SU-DHL-6 (cell line): ENCODE measurements at regions not wholly inside any gene's neighbourhood (a gene's known extent, or its start where the extent isn't known, plus 50 kb on each side); places are given as distances from the start of the nearest gene placed in this dataset.

Experiments used
- H2AFZ ChIP-seq: fragments of 200-600 bp; sonication (generic); 2 replicates; pipeline ENCODE4 v1.6.1; 2014; ENCODE audit warnings: low read depth, mild to moderate bottlenecking, moderate library complexity, mixed read lengths, antibody characterized with exemption, low read length; ENCODE audit not compliant: severe bottlenecking
- H3F3A ChIP-seq: fragments of 200-600 bp; shearing (Covaris generic); 2 replicates; pipeline ENCODE4 v1.6.0; 2016; ENCODE audit warnings: antibody characterized with exemption, mild to moderate bottlenecking; ENCODE audit not compliant: insufficient read depth
- H3K27ac ChIP-seq: fragments of 200-600 bp; sonication (generic); 2 replicates; pipeline ENCODE4 v1.5.1; 2016; ENCODE audit warnings: low read depth, mild to moderate bottlenecking, low read length, moderate library complexity, mixed read lengths
- H3K27me3 ChIP-seq: fragments of 200-600 bp; sonication (generic), shearing (Covaris generic); 2 replicates; pipeline ENCODE4 v1.6.0; 2014; ENCODE audit warnings: mild to moderate bottlenecking, low read length
- H3K36me3 ChIP-seq: fragments of 200-600 bp; sonication (generic); 2 replicates; pipeline ENCODE4 v1.6.1; 2014; ENCODE audit warnings: mild to moderate bottlenecking, low read length, mixed read lengths
- H3K4me2 ChIP-seq: fragments of 300-600, 200-600 bp; shearing (Covaris generic), sonication (generic); 2 replicates; pipeline ENCODE4 v1.6.0; 2014; ENCODE audit warnings: low read length, low read depth, mild to moderate bottlenecking; ENCODE audit not compliant: poor library complexity, severe bottlenecking
- H3K4me3 ChIP-seq: fragments of 200-600 bp; sonication (generic); 2 replicates; pipeline ENCODE4 v1.5.1; 2014; ENCODE audit warnings: antibody characterized with exemption, low read length, mild to moderate bottlenecking, mixed read lengths; ENCODE audit not compliant: insufficient read depth, poor library complexity, severe bottlenecking
- H3K79me2 ChIP-seq: fragments of 200-600 bp; sonication (generic); 2 replicates; pipeline ENCODE4 v1.6.1; 2014; ENCODE audit warnings: mild to moderate bottlenecking, low read length, moderate library complexity; ENCODE audit not compliant: insufficient read depth
- H3K9ac ChIP-seq: fragments of 200-600 bp; sonication (generic); 2 replicates; pipeline ENCODE4 v1.7.0; 2014; ENCODE audit warnings: mild to moderate bottlenecking, low read length
- H3K9me2 ChIP-seq: fragments of 200-600 bp; sonication (generic); replicated peaks from 2 replicates; pipeline ENCODE4 v1.6.1; 2014; ENCODE audit warnings: low read length; ENCODE audit not compliant: insufficient read depth
- H3K9me3 ChIP-seq: fragments of 200-600 bp; sonication (generic); 2 replicates; pipeline ENCODE4 v1.6.1; 2014; ENCODE audit warnings: low read length, mixed read lengths; ENCODE audit not compliant: insufficient read depth
- H4K20me1 ChIP-seq: fragments of 200-600 bp; sonication (generic); 2 replicates; pipeline ENCODE4 v1.6.1; 2014; ENCODE audit warnings: low read depth, mild to moderate bottlenecking, antibody characterized with exemption, low read length, moderate library complexity, mixed read lengths
- CTCF ChIP-seq: fragments of 200-600 bp; sonication (generic); IDR thresholded peaks from one replicate; pipeline ENCODE4 v1.5.1; 2017; ENCODE audit warnings: antibody characterized with exemption, mild to moderate bottlenecking, low read length, moderate library complexity; ENCODE audit not compliant: insufficient read depth, poor library complexity, severe bottlenecking
- EZH2phosphoT487 ChIP-seq: fragments of 200-600 bp; sonication (generic), shearing (Covaris generic); conservative IDR thresholded peaks from 2 replicates; pipeline ENCODE4 v1.6.1; 2018; ENCODE audit warnings: mild to moderate bottlenecking, antibody characterized with exemption, low read length, moderate library complexity, mixed read lengths

GRCh38 chr5:93257616-93258015 lies 323.4 kb downstream of the NR2F1-AS1 start:
- H3K9ac ChIP-seq, result no peak overlapping the region
- H4K20me1 ChIP-seq, result no peaks in the 10 kb centered on the region
- H3K9me2 ChIP-seq, result no peaks in the 10 kb centered on the region
- no peak overlapping the region for H3K4me2 ChIP-seq
- TF ChIP-seq EZH2phosphoT487, result no peak
- no peaks in the 10 kb centered on the region for H3K79me2 ChIP-seq
- no peaks in the 10 kb centered on the region for H3K36me3 ChIP-seq
- H3F3A ChIP-seq, result no peaks in the 10 kb centered on the region
- no peak overlapping the region for H3K4me3 ChIP-seq
- H3K27ac ChIP-seq, result no peak overlapping the region
- no peak overlapping the region for H2AFZ ChIP-seq
- H3K9me3 ChIP-seq, result no peaks in the 10 kb centered on the region
- H3K27me3 ChIP-seq, result no peaks in the 10 kb centered on the region

GRCh38 chr5:93255796-93256195 lies 325.2 kb downstream of the NR2F1-AS1 start:
- no peaks in the 10 kb centered on the region for H3K9me3 ChIP-seq
- no peak overlapping the region for H2AFZ ChIP-seq
- TF ChIP-seq EZH2phosphoT487 (no peak), CTCF (no peak)
- H3F3A ChIP-seq, result no peaks in the 10 kb centered on the region
- H3K27me3 ChIP-seq, result no peaks in the 10 kb centered on the region
- no peak overlapping the region for H3K9ac ChIP-seq
- H3K79me2 ChIP-seq, result no peaks in the 10 kb centered on the region
- no peaks in the 10 kb centered on the region for H4K20me1 ChIP-seq
- no peaks in the 10 kb centered on the region for H3K9me2 ChIP-seq
- H3K27ac ChIP-seq, result no peak overlapping the region
- no peaks in the 10 kb centered on the region for H3K36me3 ChIP-seq
- H3K4me2 ChIP-seq, result no peak overlapping the region
- no peak overlapping the region for H3K4me3 ChIP-seq

- Histone ChIP-seq H3K27me3 (no peaks in the 10 kb centered on the region), H3K4me3 (no peak overlapping the region), H3K9me3 (no peaks in the 10 kb centered on the region), H3K9me2 (no peaks in the 10 kb centered on the region), H4K20me1 (no peaks in the 10 kb centered on the region), H3K9ac (no peak overlapping the region), H3K27ac (no peak overlapping the region), H3F3A (no peaks in the 10 kb centered on the region), H3K4me2 (no peak overlapping the region), H3K36me3 (no peaks in the 10 kb centered on the region), H3K79me2 (no peaks in the 10 kb centered on the region), H2AFZ (no peak overlapping the region)
- no peak for TF ChIP-seq EZH2phosphoT487
- TF ChIP-seq CTCF, result no peak
Measured at GRCh38 chr5:93252165-93252564, 328.9 kb downstream of the NR2F1-AS1 start.

- H3K27ac ChIP-seq, result no peak overlapping the region
- H3K36me3 ChIP-seq, result no peaks in the 10 kb centered on the region
- H3K4me3 ChIP-seq, result no peak overlapping the region
- no peaks in the 10 kb centered on the region for H3K79me2 ChIP-seq
- no peaks in the 10 kb centered on the region for H3K27me3 ChIP-seq
- H3K9me2 ChIP-seq, result no peaks in the 10 kb centered on the region
- TF ChIP-seq CTCF, result no peak
- no peak for TF ChIP-seq EZH2phosphoT487
- no peaks in the 10 kb centered on the region for H3F3A ChIP-seq
- H3K4me2 ChIP-seq, result no peak overlapping the region
- H4K20me1 ChIP-seq, result no peaks in the 10 kb centered on the region
- H3K9me3 ChIP-seq, result no peaks in the 10 kb centered on the region
- no peak overlapping the region for H2AFZ ChIP-seq
- no peak overlapping the region for H3K9ac ChIP-seq
Measured at GRCh38 chr5:93251347-93251746, 329.7 kb downstream of the NR2F1-AS1 start.
